Caki2 (cell line): ENCODE measurements at regions not wholly inside any gene's neighbourhood (a gene's known extent, or its start where the extent isn't known, plus 50 kb on each side); places are given as distances from the start of the nearest gene placed in this dataset.

ENCODE experiments used
- DNase-seq: peaks from one replicate; pipeline ENCODE4 v3.0.0-alpha.2; 2015; ENCODE audit warnings: low read depth
- in situ Hi-C: cut with HindIII; loops from 2 replicates; pipeline ENCODE4 v1.10.0; 2016; ENCODE audit warnings: low sequenced_read_pairs, low pct_unique_long_range_greater_than_20kb, mixed read lengths

DNA sequence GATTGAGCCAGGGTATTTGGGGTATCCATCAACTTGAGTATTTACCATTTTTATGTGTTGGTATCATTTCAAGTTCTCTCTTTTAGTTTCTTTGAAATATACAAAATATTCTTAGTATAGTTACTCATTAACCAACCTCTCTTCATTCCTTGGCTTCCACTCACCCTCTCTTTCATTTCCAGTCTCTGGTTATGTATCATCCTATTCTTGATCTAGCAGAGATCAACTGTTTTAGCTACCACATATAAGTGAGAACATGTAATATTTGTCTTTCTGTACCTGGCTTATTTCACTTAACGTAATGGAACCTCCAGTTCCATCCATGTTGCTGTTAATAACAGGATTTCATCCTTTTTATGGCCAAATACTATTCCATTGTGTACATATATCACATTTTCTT is 86.9 kb downstream of the DACT1 start:
- in situ Hi-C loops, result no loop called here

DNA sequence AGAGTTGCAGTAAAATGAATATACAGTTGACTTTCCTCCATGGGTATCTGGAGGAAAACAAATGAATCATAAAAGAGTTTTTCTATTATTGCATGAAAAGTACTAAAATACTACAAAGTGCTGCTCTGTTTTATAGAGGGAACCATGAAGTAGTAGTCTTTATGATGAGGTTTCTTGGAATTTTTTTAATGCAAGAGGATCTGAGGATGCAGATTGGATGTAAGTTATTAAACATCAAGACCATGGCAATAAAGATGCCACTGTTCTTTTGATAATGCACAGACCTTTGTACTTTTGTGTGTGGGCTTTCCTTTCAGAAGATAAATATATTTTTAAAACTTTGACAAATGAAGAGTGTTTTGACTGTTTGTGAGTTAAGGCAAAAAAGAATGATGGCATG is 87.5 kb downstream of the DACT1 start:
- DNase-seq, result no peak
- in situ Hi-C loops, result no loop called here

More for the DNA sequence above, 86.9 kb downstream of the DACT1 start:
- DNase-seq, result no peak

DNA sequence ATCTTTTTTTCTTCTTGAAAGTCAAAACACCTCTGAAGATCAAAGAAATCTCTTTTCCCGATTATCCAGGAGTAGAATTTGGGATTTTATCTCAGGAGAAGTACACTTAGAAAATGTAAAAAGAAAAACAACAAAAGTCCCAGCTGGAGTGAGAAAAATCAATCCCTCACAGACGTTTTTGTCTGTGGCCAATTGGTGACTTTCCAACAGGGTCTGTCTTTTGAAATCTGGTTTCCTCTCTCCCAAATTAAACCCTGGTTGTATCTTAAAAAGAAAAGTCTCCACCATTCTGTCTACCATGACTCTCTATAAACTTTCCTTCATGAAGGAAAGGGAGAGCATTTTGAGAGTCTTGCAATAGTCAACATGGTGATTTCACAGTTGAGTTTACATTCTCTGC is 88.1 kb downstream of the DACT1 start:
- in situ Hi-C loops, result no loop called here
- DNase-seq, result no peak

DNA sequence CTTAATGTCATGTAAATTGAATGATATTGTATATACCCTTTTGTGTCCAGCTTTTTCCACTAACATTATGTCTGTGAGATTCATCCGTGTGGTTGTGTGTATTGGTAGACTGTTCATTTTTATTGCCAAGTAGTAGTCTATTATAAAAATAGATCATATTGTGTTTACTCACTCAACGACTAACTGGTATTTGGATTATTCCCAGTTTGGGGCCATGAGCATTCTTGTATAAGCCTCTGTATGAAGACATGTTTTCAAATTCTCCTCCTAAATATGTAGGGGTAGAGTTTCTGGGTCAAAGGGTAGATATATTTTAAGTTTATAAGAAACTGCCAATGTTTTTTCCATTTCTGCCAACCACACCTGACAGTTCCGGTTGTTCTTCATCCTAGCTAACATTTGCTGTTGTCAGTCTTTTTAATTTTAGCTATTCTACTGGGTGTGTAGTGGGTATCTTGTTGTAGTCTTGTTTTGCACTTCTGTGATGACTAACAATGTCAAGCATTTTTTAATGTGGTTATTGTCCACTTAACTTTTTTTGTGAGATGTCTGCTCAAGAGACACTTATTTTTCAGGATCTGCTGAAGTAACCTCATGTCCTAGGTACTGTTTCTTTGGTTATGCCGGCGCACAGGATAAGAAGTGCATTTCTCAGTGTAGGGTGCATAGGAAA is 93.2 kb downstream of the DACT1 start:
- in situ Hi-C loops, result no loop called here
- DNase-seq, result no peak

DNA sequence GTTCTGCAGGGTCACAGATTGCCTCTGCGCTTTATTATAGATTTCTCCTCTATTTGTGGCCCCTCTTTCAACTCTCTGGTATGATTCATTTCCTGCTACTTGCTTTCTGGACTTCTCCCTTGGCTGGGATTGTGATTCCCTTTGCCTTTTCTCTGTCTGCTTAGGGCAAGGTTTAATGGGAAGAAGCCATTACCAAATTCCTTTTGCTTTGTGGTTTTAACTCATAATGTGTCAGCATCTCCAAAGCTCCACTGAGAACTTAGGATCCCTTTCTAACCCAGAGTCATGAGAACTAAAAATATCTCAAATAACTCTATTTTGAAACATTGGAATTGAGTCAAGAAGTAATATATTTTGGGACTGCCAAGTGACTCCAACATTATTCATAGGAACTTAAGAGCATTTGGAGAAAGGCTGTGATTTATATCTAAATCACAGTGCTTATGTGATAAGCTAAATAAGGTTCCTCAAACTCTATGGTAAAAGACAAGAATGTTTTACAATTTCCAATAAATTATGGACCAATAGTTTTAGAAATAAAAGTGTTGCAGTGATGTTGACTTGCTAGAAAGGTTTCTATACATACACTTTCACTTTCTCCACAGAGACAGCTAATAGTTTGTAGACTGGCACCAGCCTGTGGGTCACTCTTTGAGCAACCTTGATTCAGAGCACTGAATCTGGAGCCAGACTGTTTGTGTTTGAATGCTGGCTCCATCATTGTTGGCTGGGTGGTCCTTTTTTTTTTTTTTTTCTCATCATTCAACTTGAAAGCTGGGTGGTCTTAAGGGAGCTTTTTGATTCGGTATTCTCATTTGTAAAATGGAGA is 93.9 kb downstream of the DACT1 start:
- in situ Hi-C loops, result no loop called here
- peak; percentile 73 for DNase-seq

DNA sequence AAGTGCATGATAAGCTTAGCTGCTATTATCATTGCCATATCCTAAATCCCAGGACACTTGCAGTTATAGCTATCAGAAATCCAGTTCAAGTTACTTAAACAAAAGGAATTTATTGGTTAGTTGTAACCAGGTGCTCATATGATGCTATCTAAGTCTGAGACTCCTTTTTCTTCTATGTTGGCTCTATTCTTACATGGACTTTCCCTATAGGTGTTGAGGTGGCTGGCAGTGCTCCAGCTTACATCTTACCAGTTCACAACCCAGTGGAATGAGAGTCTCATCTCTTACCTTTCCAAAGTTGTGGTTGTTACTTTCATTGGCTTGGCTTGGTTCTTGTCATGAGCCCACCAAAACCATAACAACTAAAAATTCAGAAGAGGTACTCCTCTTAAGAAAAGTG is 94.6 kb downstream of the DACT1 start:
- no peak for DNase-seq
- in situ Hi-C loops, result no loop called here

DNA sequence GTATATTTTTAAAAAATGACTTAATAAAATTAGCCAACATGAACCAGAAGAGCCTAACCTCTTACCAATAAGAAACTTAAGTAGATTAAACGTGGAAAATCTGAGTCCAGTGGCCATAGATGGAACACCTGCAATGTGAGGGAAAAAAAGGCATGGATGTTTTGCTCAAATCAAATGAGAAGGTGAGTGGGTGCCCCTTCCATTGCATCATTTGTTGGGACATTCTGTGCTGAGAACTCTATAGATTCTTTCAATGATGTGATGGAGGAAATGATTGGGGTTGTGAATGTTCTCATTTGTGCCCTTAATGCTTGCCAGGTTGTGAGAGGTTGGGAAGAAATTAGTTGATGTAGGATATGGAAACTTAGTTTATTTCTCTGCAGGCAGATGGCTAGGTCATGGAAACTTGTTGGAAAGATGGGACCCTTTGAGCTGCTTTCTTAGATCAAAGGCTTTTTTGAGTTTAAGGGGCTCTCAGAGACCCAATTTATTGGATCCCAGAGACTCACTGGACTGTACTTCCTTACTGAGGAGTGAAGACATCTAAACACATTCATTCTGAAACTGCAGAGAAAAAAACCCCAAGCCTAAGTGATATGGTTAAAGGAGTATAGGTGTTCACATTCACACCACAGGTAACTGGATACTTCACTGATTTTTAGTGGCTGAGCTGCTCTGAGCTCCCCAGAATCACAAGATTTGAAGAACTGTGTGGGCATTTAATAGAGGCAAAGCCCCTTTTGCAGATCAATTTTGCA is 95.9 kb downstream of the DACT1 start:
- in situ Hi-C loops, result no loop called here
- no peak for DNase-seq

DNA sequence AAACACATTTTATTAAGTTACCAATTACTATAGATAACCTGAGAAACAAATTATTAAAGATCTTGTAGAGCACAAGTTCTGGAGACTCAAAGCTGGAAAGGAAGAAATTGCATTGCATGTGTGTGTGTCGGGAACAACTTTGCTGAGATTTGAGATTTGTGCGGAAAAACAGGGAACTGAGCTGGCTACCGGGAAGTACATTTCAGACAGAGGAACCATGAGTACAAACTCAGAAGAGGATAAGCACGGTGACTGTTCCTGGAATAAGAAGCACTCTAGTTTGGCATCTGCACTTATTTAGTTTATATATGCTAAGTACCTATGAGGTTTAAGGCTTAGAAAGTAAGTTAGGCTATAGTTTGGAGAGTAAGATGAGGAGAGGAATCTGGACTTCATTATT is 97.8 kb downstream of the DACT1 start:
- DNase-seq, result no peak
- in situ Hi-C loops, result no loop called here

DNA sequence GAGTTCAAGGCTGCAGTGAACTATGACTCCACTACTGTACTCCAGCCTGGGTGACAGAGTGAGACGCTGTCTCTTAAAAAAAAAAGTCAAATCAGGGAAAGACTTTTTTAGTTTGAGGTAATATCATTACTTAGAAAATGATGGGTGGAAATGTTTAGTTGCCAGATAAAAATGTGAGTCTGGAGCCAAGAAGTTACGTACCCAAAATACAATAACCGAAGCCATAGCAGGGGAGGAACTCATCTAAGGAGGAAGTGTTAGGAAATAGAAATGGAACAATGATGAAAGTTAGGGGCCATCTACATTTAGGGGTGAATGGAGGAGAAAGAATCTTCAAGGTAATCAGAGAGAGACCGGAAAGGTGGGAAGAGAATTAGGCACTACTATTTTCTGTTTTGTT is 98.8 kb downstream of the DACT1 start:
- in situ Hi-C loops, result no loop called here
- no peak for DNase-seq

DNA sequence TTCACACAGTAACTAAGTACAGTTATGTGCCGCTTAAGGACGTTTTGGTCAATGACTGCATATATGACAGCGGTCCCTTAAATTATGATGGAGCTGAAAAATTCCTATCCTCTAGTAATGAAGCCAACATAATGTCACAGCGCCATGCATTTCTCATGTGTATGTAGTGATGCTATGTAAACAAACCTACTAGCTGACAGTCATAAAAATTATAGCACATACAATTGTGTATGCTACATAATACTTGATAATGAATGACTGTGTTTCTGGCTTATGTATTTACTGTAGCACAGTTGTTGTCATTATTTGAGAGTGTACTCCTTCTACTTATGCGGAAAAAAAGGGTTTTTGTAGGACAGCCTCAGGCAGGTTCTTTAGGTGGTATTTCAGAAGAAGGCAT is 99.7 kb downstream of the DACT1 start:
- no peak for DNase-seq
- in situ Hi-C loops, result no loop called here

DNA sequence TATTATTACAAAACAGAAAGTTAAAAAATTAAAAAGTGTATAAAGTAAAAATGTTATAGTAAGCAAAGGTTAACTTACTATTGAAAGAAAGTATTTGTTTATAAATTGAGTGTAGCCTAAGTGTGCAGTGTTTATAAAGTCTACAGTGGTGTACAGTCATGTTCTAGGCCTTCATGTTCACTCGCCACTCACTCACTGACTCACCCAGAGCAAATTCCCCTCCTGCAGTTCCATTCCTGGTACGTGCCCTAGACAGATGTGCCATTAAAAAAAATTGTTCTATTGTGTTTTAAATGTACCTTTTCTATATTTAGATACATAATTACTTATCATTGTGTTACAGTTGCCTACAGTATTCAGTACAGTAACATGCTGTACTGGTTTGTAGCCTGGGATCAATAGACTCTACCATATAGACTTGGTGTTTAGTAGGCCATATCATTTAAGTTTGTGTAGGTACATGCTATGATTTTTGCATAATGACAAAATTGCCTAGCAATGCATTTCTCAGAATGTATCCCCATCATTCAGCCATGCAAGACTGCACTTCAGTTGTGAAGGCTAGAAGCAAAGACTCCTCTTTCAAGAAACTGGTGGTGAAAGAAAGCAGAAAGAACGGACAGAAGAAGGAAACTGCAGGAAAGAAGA is 100.6 kb downstream of the DACT1 start:
- in situ Hi-C loops, result no loop called here
- DNase-seq, result peak; percentile 28

DNA sequence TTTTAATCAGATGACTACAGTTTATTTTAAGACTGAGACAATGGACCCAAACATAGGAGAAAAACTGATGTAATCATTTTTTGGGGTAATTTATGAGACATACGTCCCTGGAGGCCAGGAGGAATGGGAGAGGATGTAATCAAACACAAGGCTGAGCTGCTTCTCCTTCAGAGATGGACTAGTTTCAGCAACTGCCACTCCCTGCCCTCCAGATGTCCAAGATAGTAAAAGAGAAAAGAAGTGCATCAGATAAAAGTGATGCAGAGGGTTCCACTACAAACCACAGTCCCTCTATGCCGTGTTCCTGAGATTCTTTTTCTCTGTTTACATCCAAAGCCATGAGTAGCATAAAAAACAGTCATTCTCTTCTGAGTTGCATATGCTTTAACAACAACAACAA is 101.1 kb downstream of the DACT1 start:
- no peak for DNase-seq
- in situ Hi-C loops, result no loop called here

DNA sequence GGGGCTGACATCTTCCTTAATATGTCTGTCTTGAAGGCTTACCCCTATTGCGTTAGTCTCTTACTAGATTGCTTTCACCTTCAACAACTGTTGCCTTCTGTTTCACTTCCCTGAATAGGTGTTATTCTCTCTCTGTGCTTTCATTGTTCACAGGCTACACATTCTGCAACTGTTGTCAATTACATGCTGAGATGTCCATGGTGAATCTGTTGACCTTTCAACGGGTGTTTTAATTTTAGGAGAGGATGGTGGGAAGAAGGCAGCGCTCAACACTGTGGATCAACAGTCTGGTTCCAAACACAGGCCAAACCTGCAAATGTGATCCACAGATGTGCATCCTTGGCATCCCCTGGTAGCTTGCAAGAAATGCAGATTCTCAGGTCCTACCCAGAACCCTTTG is 101.9 kb downstream of the DACT1 start:
- in situ Hi-C loops, result no loop called here
- no peak for DNase-seq

DNA sequence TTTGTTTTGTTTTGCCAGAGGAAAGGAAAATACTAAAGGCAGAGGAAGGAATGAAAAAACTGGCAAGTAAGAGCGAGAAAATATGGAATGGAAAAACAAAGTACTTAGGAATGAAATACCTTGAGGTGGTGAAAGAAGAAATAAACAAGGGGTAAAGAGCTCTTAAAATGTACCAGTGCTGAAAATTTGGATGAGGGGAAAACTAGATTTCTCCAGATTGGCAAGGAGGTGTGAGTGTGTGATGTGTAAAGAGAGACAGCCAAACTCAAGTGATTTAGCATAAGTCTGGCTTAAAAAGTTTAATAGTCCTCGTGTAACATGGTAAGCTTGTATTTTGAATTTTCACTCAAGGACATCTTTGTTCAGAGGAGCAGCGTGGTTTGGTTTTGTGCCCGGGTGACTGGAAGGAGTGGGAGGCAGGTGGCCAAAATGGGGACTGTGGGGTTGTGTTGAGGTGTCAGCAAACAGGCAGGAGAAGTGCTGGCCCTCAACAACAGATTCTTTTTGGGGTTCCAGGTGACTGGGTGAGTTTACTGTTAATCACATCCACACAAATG is 102.7 kb downstream of the DACT1 start:
- DNase-seq, result no peak
- in situ Hi-C loops, result no loop called here

DNA sequence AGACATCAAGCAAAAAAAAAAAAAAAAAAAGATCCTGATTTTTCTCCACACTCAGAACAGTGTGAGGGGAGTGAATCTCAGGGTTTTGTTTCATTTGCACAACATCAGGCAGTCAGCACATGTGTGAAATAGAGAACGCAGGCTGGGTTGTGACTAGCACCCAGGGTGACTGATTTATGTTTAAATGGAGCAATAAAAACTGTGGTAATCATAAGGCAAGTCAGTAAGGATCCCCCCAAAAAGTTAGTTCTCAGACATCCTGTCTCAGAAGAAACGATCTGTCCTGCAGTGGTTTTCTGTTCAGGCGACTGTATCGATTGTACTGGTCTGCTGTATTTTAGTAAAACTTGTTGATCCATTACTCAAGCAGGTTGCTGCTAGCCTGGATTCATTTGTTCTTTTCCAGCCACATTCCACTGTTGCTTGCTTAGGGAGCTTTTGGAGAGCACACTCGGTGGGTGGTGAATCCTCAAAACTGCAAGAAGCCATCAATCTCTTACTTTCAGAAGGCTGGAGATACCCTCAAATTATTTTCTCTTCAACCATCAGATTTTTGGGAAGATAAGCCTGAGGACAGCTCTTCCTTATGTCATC is 107.1 kb downstream of the DACT1 start:
- in situ Hi-C loops, result no loop called here
- no peak for DNase-seq

DNA sequence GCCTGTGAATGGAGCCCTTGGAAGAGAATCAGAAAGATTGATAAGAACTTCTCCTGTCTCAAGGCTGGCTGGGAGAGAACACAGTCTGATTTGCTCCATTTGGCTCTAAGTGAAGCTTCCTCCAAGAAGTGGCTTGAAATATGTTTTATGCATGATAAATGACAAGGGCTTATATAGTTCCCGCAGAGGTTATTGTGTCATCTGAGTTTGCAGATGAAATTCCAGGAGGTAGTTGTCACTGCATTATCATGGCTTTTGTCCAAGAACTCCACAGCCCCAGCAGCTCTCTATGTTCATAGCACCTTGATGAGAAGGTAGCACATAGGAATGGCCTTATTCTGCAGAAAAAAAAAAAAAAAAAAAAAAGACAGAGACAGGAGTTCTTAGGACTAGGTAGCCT is 108.5 kb downstream of the DACT1 start:
- in situ Hi-C loops, result no loop called here
- peak; percentile 69 for DNase-seq

DNA sequence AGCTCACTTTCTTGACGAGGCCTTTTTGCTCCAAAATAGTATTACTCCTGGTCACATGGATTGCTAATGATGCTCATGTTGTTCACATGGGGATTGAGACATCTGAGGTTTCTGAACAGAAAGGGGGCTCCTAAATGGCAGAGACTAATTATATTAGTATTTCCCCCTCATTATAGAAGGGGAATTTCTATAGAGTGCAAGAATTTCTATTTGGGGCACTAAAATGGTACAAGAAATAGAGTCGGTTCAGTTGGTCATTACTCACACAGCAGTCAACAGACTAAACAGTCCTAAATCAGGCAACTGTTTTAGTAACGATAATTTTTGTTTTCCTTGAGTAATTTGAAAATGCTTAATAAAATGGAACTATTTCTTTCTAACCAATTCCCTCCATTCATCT is 108.9 kb downstream of the DACT1 start:
- in situ Hi-C loops, result no loop called here
- no peak for DNase-seq

DNA sequence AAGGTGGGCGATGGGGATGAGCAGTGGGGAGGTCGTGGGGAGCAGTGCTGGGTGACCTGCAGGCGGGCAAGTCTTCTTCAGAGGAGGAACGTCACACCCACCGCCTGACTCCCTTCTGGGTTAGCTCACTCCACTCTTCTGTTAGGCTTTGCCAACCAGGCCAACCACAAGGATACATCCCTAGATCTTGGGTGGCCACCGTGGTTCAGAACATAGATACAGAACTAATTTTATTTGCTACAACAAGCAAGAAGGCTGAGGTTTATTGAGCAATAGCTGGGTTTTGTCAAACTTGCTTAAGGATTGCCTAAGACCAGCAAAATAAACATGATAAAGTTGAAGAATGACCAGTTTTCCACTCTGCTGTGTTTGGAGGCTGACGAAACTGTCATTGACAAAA is 109.4 kb downstream of the DACT1 start:
- in situ Hi-C loops, result no loop called here
- peak; percentile 45 for DNase-seq
